GM20431 (cell line): ENCODE measurements at regions not wholly inside any gene's neighbourhood (a gene's known extent, or its start where the extent isn't known, plus 50 kb on each side); places are given as distances from the start of the nearest gene placed in this dataset.
"Not testable (repeated sequence)": the region's sequence is repeated elsewhere in the genome, so short reads cannot be mapped to it uniquely, and the experiment has no call there.

Experiments used
- in situ Hi-C: fragments of 300-500 bp; cut with MseI, MboI; formaldehyde crosslinking; loops from one replicate; pipeline ENCODE4 v1.15.0; 2020; ENCODE audit warnings: low sequenced_read_pairs; ENCODE audit not compliant: unreplicated experiment

DNA sequence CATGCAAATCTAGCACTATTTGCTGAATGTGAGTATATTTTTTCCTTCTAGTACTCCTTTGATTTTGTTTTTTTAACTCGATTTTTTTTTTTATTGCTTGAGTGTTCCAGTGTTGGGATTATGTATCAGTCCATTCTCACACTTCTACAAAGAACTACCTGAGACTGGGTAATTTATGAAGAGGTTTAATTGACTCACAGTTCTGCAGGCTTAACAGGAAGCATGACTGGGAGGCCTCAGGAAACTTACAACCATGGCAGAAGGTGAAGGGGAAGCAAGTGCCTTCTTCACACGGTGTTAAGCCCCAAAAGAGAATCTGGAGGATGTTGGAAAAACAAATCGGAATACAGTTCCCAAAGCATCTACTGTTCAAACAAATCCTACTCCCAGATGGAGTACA lies 69.1 kb downstream of the ZNF518B start:
- in situ Hi-C loops, result not testable (repeated sequence)

DNA sequence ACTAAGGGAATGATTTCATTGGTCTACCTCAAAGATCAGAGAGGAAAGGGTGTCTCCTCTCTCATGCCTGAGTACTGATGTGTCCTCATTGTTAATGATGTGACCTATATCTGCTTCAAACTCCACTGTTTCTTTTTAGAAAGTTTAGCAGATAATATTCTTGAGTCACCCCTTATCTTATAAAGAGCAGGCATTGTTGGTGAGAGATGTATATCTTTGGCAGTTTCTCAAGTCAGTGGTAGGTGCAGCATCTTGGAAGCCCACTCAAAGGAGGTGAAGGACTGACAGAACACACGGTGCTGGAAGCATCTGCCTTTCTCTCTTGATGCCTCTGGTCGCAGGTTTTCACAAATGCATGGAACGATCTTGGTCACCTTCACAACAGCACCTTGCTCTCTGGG lies 71.2 kb downstream of the ZNF518B start:
- in situ Hi-C loops, result no loop called here

DNA sequence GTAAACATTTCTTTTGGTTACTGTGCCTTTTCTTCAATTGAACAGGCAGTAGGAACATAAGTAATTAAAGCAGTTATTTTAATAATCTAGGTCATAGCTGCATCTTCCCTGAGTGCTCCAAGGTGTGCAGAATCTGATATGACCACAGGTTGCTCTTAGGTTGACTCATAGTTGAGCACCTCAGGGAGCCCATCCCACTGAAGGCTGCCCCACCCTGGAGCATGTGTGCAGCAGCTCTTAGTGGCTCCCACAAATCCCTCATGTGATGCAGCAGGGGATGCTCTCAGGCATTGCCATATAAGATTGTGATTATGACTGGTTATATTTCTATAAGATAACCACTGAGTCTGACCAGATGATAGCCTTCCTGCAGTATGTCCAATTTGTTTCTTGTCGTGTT lies 72.3 kb downstream of the ZNF518B start:
- in situ Hi-C loops, result no loop called here

DNA sequence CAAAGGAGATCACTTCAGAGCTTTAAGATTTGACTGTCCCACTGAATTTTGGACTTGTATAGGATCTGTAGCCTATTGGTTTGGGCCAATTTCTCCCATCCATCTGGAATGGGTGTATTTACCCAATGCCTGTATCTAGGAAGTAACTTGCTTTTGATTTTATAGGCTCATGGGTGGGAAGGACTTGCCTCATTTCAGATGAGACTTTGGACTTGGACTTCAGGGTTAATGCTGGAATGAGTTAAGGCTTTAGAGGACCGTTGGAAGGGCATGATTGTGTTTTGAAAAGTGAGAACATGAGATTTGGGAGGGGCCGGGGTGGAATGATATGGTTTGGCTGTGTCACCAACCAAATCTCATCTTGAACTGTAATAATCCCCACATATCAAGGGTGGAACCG lies 73.8 kb downstream of the ZNF518B start:
- in situ Hi-C loops, result no loop called here

DNA sequence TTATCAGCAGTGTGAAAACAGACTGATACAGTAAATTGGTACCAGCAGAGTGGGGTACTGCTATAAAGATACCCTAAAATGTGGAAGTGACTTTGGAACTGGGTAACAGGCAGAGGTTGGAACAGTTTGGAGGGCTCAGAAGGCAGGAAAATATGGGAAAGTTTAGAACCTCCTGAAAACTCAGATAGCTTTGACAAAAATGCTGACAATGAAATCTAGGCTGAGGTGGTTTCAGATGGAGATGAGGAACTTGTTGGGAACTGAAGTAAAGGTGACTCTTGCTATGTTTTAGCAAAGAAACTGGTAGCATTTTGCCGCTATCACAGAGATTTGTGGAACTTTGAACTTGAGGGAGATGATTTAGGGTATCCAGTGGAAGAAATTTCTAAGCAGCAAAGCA lies 75.1 kb downstream of the ZNF518B start:
- in situ Hi-C loops, result not testable (repeated sequence)

DNA sequence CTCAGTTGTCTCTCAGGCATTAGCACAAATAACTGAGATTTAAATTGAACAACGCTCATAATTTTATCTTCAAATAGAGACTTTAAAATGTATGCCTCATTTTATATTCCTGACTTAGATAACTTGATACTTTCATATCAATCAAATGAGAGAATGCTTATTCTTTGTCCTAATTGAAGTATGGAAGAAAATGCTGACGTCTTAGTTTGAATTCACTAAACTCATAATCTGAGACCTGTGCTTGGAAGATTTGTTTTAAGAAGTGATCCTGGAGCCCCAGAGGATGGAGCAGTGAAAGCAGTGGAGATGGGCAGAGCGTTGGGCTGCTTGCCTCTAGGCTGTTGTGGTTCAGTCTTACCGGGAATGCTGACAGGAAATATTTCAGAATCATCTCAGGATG lies 76.1 kb downstream of the ZNF518B start:
- in situ Hi-C loops, result no loop called here

DNA sequence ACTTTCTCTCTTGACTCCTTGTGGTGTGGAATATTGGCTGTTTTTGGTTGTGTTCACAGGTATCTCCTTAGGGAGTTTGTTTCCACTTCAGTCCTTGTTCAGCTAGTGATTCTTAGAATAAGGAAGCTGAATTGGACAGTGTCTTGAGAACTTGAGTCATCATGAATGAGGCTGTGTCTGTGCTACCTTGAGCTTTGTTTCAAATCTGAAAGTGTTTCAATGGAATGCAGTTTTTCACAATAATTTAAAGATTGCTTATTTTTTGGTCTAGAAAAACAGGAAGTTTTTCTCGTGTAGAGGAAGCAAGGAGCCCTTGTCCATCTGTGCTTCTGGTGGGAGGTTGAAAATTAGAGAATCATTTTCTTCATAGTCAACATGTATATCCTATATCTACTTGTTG lies 76.5 kb downstream of the ZNF518B start:
- in situ Hi-C loops, result no loop called here

DNA sequence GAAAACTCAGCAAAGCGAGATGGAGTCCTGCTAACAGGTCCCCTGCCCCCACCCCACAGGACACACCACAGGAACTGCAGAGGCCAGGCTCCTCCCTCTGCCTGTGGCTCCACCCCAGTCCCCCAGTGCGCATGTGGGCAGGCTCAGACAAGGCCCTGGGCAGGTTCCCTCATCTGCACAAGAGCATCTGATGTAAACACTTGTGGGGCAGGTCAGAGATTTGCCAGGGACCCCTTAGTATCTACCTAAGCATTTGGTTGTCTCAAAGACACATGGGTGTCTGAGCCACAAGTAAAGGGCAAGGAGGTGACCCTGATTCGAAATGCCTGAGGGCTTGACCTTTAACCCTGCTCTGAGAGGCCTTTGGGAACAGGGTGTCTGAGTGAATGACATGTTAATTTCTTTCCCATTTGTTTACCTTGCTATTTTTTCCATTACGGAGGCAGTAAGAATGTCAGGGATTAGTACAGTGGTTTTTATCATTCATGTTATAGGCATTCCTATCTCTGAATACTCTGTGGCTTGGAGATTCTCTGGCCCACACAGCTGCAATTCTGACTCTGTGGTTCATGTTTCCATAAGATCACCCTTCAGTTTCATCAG lies 85.3 kb downstream of the ZNF518B start:
- in situ Hi-C loops, result no loop called here

DNA sequence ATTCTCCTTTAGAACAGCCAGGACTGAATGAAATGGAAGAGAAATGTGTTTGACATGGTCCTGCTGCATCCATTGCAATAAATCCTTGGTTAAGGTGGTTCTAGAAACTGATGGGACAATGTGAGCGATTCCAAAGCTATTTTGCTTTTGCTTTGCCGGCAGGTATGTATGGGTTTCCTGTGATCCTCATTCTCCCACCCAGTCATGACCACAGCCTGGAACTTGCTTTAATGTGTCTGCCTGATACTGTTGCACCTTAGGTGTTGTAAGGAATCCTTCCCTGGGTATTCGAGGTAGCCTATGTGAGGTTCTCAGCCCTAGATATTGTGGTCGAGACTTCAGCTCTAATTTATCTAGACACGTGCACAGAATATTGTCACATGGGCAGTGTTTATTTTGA lies 86.1 kb downstream of the ZNF518B start:
- in situ Hi-C loops, result no loop called here

DNA sequence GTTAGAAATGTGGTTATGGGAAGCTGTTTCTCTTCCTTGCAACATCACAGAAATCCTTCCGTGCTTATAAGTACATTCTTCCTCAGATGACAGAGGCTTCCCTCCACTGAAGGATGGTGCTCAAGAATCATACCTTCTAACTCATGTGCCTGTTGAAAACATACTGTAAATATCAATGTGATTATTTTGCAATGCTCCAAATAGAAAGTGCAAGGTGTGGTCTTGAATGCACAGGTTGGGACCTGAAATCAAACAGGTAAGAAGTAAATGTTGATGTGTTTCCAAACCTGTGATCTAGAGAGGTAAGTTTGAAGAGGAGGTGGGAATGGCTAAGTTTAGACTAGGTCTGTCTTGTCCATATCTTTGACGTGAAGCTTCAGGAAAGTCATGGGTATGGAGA lies 87.7 kb downstream of the ZNF518B start:
- in situ Hi-C loops, result no loop called here

DNA sequence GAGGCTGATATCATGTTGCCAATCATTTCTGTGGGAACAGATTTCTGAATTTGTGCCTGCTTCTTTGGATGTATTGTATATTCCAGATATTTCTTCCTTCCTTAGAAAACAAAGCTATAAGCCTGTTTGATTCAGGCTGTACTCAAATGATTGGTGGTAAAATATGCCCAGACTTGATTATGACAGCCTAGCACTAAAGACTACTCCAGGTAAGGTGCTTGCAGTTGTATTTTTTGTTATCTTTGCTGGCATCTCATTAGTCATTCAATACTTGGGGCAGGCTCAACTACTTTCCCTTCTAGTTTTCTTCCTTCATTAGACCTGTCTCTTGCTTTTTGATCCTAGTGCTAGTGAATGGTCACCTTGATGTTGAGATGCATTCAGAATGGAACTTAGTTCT lies 90.6 kb downstream of the ZNF518B start:
- in situ Hi-C loops, result no loop called here

DNA sequence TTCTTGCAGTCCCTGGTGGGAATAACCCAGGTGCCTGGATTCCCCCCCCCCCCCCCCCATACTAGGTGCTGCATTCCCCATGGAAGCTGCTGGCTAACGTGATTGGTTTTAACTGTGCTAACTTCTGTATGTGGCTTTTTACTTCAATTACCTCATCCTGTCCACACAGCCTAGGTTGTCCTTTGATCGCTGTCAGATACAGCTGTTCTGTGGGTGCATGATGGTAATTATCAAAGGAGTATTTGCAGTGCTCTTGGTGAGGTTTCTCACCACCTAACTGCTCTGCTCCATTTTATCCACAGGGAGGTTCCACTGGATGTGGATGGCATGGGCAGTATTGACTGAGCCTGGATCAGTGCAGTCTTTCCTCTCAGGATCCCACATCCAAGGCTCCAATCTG lies 93.0 kb downstream of the ZNF518B start:
- in situ Hi-C loops, result no loop called here

DNA sequence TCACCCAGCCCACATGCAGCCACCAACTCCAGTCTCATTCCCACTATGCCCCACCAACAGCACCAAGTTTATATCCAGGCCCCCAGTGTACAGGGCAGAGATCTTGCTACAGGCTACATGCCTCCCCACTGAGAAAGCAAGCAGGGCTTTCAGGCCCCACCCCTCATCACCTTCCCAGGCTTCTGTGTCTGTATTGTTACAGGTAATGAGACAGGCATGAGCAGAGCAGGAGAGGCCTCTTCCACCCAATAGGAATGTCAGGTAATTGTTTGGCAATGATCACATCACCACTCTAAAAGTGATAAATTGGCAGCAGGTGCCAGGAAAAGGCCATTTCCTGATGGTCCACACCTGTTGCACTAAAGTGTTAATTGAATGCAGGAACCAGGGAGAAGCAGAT lies 102.5 kb downstream of the ZNF518B start:
- in situ Hi-C loops, result no loop called here

DNA sequence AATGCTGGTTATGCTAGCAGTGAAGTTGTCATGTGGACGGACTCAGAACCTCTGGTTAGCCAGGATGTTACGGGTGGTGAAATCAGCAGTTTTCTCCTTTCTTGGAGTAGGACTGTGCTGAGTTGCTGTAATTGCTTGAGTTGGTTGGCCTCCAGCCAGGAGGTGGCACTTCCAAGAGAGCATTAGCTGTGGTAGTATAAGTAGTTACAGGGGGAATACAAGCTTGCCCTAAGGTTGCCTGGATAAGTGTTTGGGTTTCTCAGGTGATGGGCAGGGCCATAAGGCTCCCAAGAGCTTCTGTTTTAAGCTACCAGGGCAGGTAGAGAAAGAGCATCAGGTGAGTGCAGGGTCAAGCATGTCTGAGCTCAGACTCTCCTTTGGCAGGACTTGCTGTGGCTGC lies 103.0 kb downstream of the ZNF518B start:
- in situ Hi-C loops, result no loop called here

DNA sequence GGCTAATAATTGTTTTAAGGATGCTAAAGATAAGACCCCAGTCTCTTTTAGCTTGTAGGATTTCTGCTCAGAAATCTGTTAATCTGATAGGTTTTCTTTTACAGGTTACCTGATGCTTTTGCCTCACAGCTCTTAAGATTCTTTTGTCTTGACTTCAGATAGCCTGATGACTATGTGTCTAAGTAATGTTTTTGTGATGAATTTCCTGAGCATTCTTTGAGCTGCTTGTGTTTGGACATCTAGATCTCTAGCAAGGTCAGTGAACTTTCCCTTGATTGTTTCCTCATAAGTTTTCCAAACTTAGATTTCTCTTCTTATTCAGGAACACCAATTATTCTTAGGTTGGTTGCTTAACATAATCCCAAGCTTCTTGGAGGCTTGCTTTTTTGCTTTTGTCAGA lies 104.1 kb downstream of the ZNF518B start:
- in situ Hi-C loops, result no loop called here

DNA sequence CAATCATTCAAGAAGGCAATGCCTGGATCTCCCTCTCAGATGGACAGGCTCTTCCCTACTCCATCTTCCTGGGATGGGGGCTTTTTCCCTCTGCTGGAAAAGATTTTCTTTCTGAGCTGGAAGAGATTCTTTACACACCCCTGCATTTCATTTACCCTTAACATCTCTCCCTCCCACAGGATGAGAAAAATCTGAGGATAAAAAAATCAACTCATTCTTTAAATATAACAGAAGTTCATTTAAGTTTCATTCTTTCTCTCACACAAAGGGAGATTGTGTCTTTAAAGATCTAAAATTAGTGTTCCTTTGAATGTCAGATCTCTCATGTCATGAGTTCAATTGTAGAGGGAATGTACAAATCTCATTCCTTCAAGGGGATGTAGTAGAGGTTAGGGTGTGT lies 109.0 kb downstream of the ZNF518B start:
- in situ Hi-C loops, result no loop called here

DNA sequence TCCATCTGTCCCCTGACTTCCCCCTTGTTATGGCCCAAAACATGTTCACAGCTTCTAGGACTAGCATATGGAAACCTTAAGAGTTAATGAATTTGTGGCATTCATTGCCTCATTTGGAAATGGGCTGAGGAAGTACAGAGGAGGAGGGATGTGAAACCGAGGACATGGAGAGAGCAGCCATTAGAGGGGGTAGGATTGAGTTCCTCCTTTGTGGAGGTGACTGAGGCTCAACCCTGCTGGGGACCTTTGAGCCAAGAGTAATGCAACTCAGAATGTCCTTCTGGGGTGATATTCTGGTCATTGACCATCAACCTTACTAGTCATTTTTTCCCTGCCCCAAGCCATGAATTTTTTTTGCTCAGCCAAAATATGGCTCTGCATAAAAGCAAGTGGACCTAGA lies 109.4 kb downstream of the ZNF518B start:
- in situ Hi-C loops, result no loop called here

DNA sequence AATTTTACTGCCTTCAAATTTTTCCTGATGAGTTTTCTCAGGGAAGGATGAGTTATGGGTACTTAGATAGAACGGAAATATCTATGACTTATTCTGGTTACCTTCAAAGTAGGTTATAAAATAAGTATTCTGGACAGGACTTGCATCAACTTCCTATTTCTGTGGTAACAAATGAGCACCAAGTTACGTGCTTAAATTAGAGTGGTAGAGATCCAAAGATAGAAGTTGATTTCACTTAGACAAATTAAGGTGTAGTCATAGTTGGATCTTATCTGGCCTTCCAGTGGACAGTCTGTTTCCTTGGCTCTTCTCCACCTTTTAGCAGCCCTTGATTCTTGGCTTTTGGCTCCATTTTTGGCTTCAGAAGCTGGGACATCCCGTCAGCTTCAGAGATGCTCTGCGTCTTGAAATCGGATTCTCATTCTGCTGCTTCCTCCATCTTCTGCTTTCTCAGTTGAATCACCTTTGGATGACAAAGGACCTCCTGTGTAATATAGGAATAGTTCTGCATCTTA lies 109.9 kb downstream of the ZNF518B start:
- in situ Hi-C loops, result no loop called here

DNA sequence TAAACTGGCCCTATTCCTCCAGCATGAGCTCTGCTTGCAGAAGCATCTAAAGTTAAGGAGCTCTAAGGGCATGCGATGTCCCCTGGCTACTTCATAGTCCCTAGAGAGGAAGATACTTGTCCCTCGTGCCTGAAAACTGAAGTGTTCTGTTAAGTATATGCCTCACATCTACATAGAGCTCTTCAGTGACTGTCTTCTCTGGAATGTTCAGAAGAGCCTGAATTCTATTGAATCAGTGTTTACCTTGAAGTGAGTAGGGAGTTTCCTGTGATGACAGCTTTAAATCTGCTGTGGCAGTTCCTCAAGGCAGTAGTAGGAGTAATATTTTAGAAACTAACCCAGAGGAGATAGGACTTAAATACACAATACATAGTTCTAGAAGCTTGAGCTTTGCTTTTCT lies 111.2 kb downstream of the ZNF518B start:
- in situ Hi-C loops, result no loop called here

DNA sequence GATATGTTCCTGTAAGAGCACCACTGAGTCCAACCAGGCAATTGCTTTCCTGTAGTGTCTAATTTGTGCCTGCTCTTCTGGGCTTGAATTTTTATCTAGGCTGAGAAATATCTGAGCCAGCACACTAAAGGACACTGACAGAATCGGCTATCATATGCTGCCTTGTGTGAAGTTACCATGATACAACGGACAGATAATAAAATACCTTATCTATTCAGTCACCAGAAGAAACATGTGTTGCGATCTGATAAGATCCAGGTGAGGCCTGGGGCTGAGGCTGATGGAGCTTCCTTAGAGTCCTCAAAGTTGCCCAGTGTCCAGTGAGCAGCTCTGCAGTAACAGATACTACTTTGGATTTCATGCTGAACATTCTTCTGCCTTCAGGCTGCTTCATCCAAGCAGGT lies 111.8 kb downstream of the ZNF518B start:
- in situ Hi-C loops, result no loop called here

DNA sequence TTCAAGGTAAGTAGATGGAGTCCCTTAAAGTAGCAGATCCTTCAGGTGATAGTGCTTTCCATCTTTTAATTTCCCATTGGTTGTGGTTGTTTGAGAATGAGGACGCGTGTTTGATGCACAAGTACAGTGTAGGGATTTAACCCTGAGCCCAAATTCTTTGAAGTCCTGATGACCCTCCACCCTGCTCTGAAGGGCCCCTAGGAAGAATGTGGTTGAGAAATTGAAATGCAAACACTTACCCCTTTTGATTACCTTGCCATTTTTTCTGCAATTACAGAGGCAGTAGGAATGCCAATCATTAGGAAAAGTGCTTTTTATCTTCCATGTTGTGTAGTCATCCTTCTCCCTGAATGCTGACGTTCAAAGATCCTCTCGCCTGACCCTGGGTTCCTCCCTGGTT lies 112.4 kb downstream of the ZNF518B start:
- in situ Hi-C loops, result no loop called here

DNA sequence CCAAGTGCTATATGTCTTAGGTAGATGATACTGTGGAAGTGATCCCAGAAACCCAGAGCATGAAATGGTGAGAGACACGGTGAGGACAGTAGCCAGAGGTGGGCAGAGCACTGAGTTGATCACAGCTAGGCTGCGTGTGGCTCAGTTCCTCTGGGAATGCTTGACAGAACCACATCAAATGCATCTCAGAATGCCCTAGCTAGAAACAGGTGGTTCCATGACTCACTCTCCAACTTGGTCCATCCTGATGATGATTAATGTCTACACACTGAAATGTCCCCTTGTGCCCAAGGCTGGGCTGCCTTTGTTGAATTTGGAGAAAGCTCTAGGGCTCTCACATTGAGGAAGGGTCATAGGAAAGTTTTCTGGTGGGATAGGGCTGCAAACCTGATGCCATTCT lies 113.6 kb downstream of the ZNF518B start:
- in situ Hi-C loops, result no loop called here

DNA sequence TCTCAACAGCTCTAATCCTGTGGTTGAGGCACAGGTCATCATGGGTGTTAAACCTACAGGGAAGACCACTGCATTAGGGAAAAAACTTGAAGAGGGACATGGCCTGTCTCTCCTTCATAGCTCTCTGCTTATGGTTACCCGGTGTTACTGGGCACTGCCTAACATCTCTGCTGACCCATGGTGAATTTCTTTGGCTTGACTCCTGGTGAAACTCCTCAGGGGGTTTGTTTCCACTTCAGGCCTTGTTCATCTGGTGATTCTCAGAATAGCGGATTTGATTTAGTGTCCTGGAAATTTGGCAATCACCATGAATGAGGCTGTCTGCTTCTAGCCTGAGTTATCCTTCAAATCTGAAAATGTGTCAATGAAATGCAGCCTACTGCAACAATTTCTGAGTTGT lies 114.4 kb downstream of the ZNF518B start:
- in situ Hi-C loops, result no loop called here
